ENCODE measurements at regions not wholly inside any gene's neighbourhood (a gene's known extent, or its start where the extent isn't known, plus 50 kb on each side); places are given as distances from the start of the nearest gene placed in this dataset.

DNA sequence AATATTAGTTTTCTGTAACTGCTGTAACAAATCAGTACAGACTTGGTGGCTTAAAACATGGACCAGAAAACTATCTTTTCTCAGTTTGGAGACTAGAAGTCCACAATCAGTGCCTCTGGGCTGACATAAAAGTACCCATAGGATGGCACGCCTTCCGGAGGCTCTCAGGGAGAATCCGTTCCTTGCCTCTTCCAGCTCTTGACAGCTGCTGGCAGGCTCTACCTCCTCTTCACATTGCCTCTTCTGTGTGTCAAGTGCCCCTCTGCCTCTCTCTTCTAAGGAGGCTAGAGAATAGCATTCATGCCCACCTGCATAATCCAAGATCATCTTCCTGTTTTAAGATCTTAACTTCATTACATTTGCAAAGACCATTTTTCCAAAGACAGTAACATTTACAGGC lies 1194.2 kb downstream of the EFNB2 start:
- H2AFZ ChIP-seq (ENCODE audit: low read length): no peak overlapping the region
- no peaks in the 10 kb centered on the region for H3K79me2 ChIP-seq (ENCODE audit: insufficient read depth, low read depth, low read length)
- no peaks in the 10 kb centered on the region for H4K20me1 ChIP-seq (ENCODE audit: insufficient read depth, low read length)
- no peaks in the 10 kb centered on the region for H3K4me1 ChIP-seq (ENCODE audit: insufficient read depth, low read length, poor library complexity, severe bottlenecking)
- H3K36me3 ChIP-seq (ENCODE audit: insufficient read depth, low read length): no peaks in the 10 kb centered on the region
- H3K27ac ChIP-seq (ENCODE audit: low read depth, low read length, poor library complexity, severe bottlenecking): no peak overlapping the region
- intact Hi-C loops (cut with micrococcal nuclease; ENCODE audit: unreplicated experiment): no loop called here
- DNase-seq (ENCODE audit: low spot score): no peak
- H3K4me3 ChIP-seq (ENCODE audit: low read depth, low read length, poor library complexity, severe bottlenecking): no peak overlapping the region
- H3K9me3 ChIP-seq (ENCODE audit: low read length): no peaks in the 10 kb centered on the region
- TF ChIP-seq EZH2phosphoT487 (IDR thresholded peaks at IDR 0.05; ENCODE audit: borderline replicate concordance, low read depth, low read length) (no peak), CTCF (conservative IDR thresholded peaks at IDR 0.05; ENCODE audit: low read length) (no peak)
- H3K9me2 ChIP-seq (ENCODE audit: insufficient read depth, low read length): no peaks in the 10 kb centered on the region
- CTCF ChIA-PET (ENCODE audit: unreplicated experiment): no interaction called here
- no peak overlapping the region for H3K4me2 ChIP-seq (ENCODE audit: low read length)
- no TSS peak for BruUV-seq (replicated peaks)
- POLR2A ChIA-PET: no interaction called here

- Histone ChIP-seq H3K9me3 (ENCODE audit: low read length) (no peaks in the 10 kb centered on the region), H2AFZ (ENCODE audit: low read length) (no peak overlapping the region), H3K4me3 (ENCODE audit: low read depth, low read length, poor library complexity, severe bottlenecking) (no peak overlapping the region), H3K4me2 (ENCODE audit: low read length) (no peak overlapping the region), H3K9me2 (ENCODE audit: insufficient read depth, low read length) (no peaks in the 10 kb centered on the region), H4K20me1 (ENCODE audit: insufficient read depth, low read length) (no peaks in the 10 kb centered on the region), H3K27ac (ENCODE audit: low read depth, low read length, poor library complexity, severe bottlenecking) (no peak overlapping the region), H3K79me2 (ENCODE audit: insufficient read depth, low read depth, low read length) (no peaks in the 10 kb centered on the region), H3K4me1 (ENCODE audit: insufficient read depth, low read length, poor library complexity, severe bottlenecking) (no peaks in the 10 kb centered on the region), H3K36me3 (ENCODE audit: insufficient read depth, low read length) (no peaks in the 10 kb centered on the region)
- no peak for DNase-seq (ENCODE audit: low spot score)
- BruUV-seq (replicated peaks): no TSS peak
- intact Hi-C loops (cut with micrococcal nuclease; ENCODE audit: unreplicated experiment): no loop called here
- ChIA-PET CTCF (ENCODE audit: unreplicated experiment) (no interaction called here), POLR2A (no interaction called here)
- TF ChIP-seq CTCF (conservative IDR thresholded peaks at IDR 0.05; ENCODE audit: low read length) (no peak), EZH2phosphoT487 (IDR thresholded peaks at IDR 0.05; ENCODE audit: borderline replicate concordance, low read depth, low read length) (no peak)
Measured at GRCh38 chr13:105340061-105340606, 1195.3 kb downstream of the EFNB2 start.

DNA sequence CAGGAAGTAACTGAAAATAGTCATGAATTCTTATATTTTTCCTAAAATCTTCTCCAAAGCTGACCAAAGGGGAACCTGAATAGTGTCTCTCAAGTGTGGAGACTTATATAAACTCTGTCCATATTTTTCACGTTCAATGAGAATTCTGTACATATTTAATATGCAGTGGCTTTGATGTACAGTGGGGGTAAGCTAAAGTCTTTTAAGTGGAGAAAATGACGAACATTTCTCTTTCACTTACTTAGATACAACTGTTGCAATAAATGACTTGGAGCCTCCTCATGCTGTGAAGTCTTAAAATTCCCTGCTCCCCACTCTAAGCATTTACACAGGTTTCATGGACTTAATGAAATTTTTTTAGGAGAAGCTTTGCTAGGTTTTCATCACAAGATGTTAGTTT lies 1196.7 kb downstream of the EFNB2 start:
- POLR2A ChIA-PET: interaction anchor here (0.7 kb wide), 1 partner anchor 31 kb away, joined by 3 read pairs; no protein-coding TSS in a partner anchor
- BruUV-seq (replicated peaks): no TSS peak
- Histone ChIP-seq H3K27ac (ENCODE audit: low read depth, low read length, poor library complexity, severe bottlenecking) (no peak overlapping the region), H3K4me2 (ENCODE audit: low read length) (no peak overlapping the region), H2AFZ (ENCODE audit: low read length) (no peak overlapping the region), H3K9me3 (ENCODE audit: low read length) (no peaks in the 10 kb centered on the region), H3K9me2 (ENCODE audit: insufficient read depth, low read length) (no peaks in the 10 kb centered on the region), H3K4me3 (ENCODE audit: low read depth, low read length, poor library complexity, severe bottlenecking) (no peak overlapping the region), H4K20me1 (ENCODE audit: insufficient read depth, low read length) (no peaks in the 10 kb centered on the region), H3K4me1 (ENCODE audit: insufficient read depth, low read length, poor library complexity, severe bottlenecking) (no peaks in the 10 kb centered on the region), H3K36me3 (ENCODE audit: insufficient read depth, low read length) (no peaks in the 10 kb centered on the region), H3K79me2 (ENCODE audit: insufficient read depth, low read depth, low read length) (no peaks in the 10 kb centered on the region)
- TF ChIP-seq CTCF (conservative IDR thresholded peaks at IDR 0.05; ENCODE audit: low read length) (no peak), EZH2phosphoT487 (IDR thresholded peaks at IDR 0.05; ENCODE audit: borderline replicate concordance, low read depth, low read length) (no peak)
- CTCF ChIA-PET (ENCODE audit: unreplicated experiment): no interaction called here
- intact Hi-C loops (cut with micrococcal nuclease; ENCODE audit: unreplicated experiment): no loop called here
- DNase-seq (ENCODE audit: low spot score): no peak

Data from OCI-LY7 (cell line).